NCI-H2196 (cell line): ENCODE measurements at regions not wholly inside any gene's neighbourhood (a gene's known extent, or its start where the extent isn't known, plus 50 kb on each side); places are given as distances from the start of the nearest gene placed in this dataset.
"Not testable (repeated sequence)": the region's sequence is repeated elsewhere in the genome, so short reads cannot be mapped to it uniquely, and the experiment has no call there.

Experiments used
- DNase-seq: peaks from one replicate; lab custom pipeline; 2025; ENCODE audit not compliant: unreplicated experiment; lab: John Stamatoyannopoulos, UW

GRCh38 chr18:47417807-47418206 is 166.3 kb upstream of the SKOR2 start:
- no peak for DNase-seq

GRCh38 chr18:47415881-47416280 is 164.4 kb upstream of the SKOR2 start:
- no peak for DNase-seq

- no peak for DNase-seq
Observed at GRCh38 chr18:47413327-47413726, 161.9 kb upstream of the SKOR2 start.

GRCh38 chr18:47412924-47413323 is 161.5 kb upstream of the SKOR2 start:
- DNase-seq, result no peak

- DNase-seq, result no peak
Observed at GRCh38 chr18:47411159-47411558, 159.7 kb upstream of the SKOR2 start.

- DNase-seq, result no peak
Observed at GRCh38 chr18:47410139-47410538, 158.7 kb upstream of the SKOR2 start.

GRCh38 chr18:47409519-47409918 is 158.1 kb upstream of the SKOR2 start:
- no peak for DNase-seq

- DNase-seq, result no peak
Observed at GRCh38 chr18:47407736-47408135, 156.3 kb upstream of the SKOR2 start.

- no peak for DNase-seq
Observed at GRCh38 chr18:47404845-47405244, 153.4 kb upstream of the SKOR2 start.

- DNase-seq, result no peak
Observed at GRCh38 chr18:47403949-47404348, 152.5 kb upstream of the SKOR2 start.

- DNase-seq, result no peak
Observed at GRCh38 chr18:47403317-47403716, 151.9 kb upstream of the SKOR2 start.

- no peak for DNase-seq
Observed at GRCh38 chr18:47399475-47399874, 148.0 kb upstream of the SKOR2 start.

- no peak for DNase-seq
Observed at GRCh38 chr18:47397671-47398319, 146.3 kb upstream of the SKOR2 start.

GRCh38 chr18:47391665-47392064 is 140.2 kb upstream of the SKOR2 start:
- DNase-seq, result no peak

- DNase-seq, result no peak
Observed at GRCh38 chr18:47390410-47391024, 139.1 kb upstream of the SKOR2 start.

- no peak for DNase-seq
Observed at GRCh38 chr18:47389210-47389609, 137.8 kb upstream of the SKOR2 start.

- no peak for DNase-seq
Observed at GRCh38 chr18:47387864-47388263, 136.4 kb upstream of the SKOR2 start.

GRCh38 chr18:47383729-47384128 is 132.3 kb upstream of the SKOR2 start:
- DNase-seq, result no peak

- no peak for DNase-seq
Observed at GRCh38 chr18:47381975-47382570, 130.6 kb upstream of the SKOR2 start.

- DNase-seq, result no peak
Observed at GRCh38 chr18:47380153-47380552, 128.7 kb upstream of the SKOR2 start.

GRCh38 chr18:47373465-47373864 is 122.0 kb upstream of the SKOR2 start:
- DNase-seq, result no peak

- DNase-seq, result no peak
Observed at GRCh38 chr18:47370052-47370451, 118.6 kb upstream of the SKOR2 start.

GRCh38 chr18:47354061-47354460 is 102.6 kb upstream of the SKOR2 start:
- DNase-seq, result not testable (repeated sequence)
